ENCODE measurements at regions not wholly inside any gene's neighbourhood (a gene's known extent, or its start where the extent isn't known, plus 50 kb on each side); places are given as distances from the start of the nearest gene placed in this dataset.

DNA sequence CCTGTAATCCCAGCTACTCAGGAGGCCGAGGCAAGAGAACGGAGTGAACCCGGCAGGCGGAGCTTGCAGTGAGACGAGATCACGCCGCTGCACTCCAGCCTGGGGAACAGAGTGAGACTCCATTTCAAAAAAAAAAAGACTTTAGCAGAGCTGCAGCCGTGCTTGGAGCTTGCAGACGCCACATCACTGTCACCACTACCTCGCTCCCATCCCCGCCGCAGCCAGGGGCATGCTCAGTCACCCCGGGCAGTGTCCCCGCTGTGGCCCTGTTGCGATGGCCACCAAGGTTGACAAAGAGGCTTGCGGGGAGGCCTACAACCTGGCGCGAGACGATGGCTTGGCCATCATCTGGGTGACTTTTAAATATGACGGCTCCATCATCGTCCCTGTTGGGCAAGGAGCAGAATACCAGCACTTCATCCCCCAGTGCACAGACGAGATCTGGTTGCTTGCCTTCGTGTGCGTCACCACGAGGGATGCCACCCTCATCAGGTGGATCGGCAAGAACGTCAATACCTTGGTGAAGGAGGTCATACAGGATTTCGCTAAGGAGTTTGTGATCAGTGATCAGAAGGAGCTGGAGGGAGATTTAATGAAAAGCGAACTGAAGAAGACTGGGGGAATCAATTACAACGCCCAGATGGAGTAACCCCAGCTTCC is 118.1 kb downstream of the TNFRSF13B start:
- TF ChIP-seq ZBTB33 (IDR thresholded peaks at IDR 0.05; ENCODE audit: borderline replicate concordance, low read depth) (no peak), FOSL2 (IDR thresholded peaks at IDR 0.05; ENCODE audit: borderline replicate concordance, low read depth) (no peak)
- TF ChIP-seq, protein P1, sequence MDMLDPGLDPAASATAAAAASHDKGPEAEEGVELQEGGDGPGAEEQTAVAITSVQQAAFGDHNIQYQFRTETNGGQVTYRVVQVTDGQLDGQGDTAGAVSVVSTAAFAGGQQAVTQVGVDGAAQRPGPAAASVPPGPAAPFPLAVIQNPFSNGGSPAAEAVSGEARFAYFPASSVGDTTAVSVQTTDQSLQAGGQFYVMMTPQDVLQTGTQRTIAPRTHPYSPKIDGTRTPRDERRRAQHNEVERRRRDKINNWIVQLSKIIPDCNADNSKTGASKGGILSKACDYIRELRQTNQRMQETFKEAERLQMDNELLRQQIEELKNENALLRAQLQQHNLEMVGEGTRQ (IDR thresholded peaks at IDR 0.05; ENCODE audit: borderline replicate concordance, low read depth, low read length), result no peak
- TF ChIP-seq, protein P2, sequence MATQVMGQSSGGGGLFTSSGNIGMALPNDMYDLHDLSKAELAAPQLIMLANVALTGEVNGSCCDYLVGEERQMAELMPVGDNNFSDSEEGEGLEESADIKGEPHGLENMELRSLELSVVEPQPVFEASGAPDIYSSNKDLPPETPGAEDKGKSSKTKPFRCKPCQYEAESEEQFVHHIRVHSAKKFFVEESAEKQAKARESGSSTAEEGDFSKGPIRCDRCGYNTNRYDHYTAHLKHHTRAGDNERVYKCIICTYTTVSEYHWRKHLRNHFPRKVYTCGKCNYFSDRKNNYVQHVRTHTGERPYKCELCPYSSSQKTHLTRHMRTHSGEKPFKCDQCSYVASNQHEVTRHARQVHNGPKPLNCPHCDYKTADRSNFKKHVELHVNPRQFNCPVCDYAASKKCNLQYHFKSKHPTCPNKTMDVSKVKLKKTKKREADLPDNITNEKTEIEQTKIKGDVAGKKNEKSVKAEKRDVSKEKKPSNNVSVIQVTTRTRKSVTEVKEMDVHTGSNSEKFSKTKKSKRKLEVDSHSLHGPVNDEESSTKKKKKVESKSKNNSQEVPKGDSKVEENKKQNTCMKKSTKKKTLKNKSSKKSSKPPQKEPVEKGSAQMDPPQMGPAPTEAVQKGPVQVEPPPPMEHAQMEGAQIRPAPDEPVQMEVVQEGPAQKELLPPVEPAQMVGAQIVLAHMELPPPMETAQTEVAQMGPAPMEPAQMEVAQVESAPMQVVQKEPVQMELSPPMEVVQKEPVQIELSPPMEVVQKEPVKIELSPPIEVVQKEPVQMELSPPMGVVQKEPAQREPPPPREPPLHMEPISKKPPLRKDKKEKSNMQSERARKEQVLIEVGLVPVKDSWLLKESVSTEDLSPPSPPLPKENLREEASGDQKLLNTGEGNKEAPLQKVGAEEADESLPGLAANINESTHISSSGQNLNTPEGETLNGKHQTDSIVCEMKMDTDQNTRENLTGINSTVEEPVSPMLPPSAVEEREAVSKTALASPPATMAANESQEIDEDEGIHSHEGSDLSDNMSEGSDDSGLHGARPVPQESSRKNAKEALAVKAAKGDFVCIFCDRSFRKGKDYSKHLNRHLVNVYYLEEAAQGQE (IDR thresholded peaks at IDR 0.05; ENCODE audit: low read depth, low read length), result no peak
- TF ChIP-seq, protein P3, sequence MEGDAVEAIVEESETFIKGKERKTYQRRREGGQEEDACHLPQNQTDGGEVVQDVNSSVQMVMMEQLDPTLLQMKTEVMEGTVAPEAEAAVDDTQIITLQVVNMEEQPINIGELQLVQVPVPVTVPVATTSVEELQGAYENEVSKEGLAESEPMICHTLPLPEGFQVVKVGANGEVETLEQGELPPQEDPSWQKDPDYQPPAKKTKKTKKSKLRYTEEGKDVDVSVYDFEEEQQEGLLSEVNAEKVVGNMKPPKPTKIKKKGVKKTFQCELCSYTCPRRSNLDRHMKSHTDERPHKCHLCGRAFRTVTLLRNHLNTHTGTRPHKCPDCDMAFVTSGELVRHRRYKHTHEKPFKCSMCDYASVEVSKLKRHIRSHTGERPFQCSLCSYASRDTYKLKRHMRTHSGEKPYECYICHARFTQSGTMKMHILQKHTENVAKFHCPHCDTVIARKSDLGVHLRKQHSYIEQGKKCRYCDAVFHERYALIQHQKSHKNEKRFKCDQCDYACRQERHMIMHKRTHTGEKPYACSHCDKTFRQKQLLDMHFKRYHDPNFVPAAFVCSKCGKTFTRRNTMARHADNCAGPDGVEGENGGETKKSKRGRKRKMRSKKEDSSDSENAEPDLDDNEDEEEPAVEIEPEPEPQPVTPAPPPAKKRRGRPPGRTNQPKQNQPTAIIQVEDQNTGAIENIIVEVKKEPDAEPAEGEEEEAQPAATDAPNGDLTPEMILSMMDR (IDR thresholded peaks at IDR 0.05), result no peak

Data from SK-N-SH (cell line).